ENCODE measurements at regions not wholly inside any gene's neighbourhood (a gene's known extent, or its start where the extent isn't known, plus 50 kb on each side); places are given as distances from the start of the nearest gene placed in this dataset.

- TF ChIP-seq, protein P1, sequence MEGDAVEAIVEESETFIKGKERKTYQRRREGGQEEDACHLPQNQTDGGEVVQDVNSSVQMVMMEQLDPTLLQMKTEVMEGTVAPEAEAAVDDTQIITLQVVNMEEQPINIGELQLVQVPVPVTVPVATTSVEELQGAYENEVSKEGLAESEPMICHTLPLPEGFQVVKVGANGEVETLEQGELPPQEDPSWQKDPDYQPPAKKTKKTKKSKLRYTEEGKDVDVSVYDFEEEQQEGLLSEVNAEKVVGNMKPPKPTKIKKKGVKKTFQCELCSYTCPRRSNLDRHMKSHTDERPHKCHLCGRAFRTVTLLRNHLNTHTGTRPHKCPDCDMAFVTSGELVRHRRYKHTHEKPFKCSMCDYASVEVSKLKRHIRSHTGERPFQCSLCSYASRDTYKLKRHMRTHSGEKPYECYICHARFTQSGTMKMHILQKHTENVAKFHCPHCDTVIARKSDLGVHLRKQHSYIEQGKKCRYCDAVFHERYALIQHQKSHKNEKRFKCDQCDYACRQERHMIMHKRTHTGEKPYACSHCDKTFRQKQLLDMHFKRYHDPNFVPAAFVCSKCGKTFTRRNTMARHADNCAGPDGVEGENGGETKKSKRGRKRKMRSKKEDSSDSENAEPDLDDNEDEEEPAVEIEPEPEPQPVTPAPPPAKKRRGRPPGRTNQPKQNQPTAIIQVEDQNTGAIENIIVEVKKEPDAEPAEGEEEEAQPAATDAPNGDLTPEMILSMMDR (IDR thresholded peaks at IDR 0.05): no peak
- no peak for TF ChIP-seq EZH2phosphoT487 (IDR thresholded peaks at IDR 0.05)
These were observed 230.7 kb upstream of the PRDM1 start for GRCh38 chr6:105855433-105855832.

Measured in neural progenitor cell (in vitro differentiated cells).